HEK293T (cell line): ENCODE measurements at regions not wholly inside any gene's neighbourhood (a gene's known extent, or its start where the extent isn't known, plus 50 kb on each side); places are given as distances from the start of the nearest gene placed in this dataset.

Experiments used
- FOXK2 ChIP-seq: fragments of 450-650 bp; IDR thresholded peaks from 2 replicates; pipeline ENCODE4 v1.6.1; 2016; ENCODE audit warnings: mild to moderate bottlenecking
- NFRKB ChIP-seq: fragments of 450-650 bp; IDR thresholded peaks from 2 replicates; pipeline ENCODE4 v1.6.1; 2016; ENCODE audit warnings: mild to moderate bottlenecking, moderate library complexity
- SUZ12 ChIP-seq: fragments of 450-650 bp; IDR thresholded peaks from 2 replicates; pipeline ENCODE4 v1.6.1; 2016; ENCODE audit warnings: mild to moderate bottlenecking
- TF ChIP-seq, protein P1 (sequence below): fragments of 450-650 bp; IDR thresholded peaks from 2 replicates; pipeline ENCODE4 v1.6.1; 2016

DNA sequence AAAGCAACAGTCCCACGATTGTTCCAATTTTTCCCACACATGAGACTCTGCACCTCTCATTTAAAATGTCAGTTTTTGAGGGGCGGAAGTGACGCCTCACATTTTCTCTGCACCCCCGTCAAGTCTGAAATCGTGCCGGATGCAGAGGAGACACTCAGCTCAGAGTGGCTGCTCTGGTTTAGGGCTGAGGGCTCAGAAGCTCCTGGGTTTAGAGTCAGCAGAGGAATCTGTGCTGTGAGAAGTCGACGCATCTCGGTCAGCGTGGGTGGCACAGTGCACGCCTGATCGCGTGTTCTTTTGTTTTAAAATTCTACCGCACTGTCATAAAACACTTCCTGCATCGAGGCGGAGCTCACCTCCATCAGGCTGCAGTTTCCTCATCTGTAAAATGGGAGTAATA is 116.7 kb upstream of the ADRA2C start:
- TF ChIP-seq SUZ12 = no peak
- no peak for TF ChIP-seq FOXK2
- no peak for TF ChIP-seq NFRKB
- TF ChIP-seq, protein P1, sequence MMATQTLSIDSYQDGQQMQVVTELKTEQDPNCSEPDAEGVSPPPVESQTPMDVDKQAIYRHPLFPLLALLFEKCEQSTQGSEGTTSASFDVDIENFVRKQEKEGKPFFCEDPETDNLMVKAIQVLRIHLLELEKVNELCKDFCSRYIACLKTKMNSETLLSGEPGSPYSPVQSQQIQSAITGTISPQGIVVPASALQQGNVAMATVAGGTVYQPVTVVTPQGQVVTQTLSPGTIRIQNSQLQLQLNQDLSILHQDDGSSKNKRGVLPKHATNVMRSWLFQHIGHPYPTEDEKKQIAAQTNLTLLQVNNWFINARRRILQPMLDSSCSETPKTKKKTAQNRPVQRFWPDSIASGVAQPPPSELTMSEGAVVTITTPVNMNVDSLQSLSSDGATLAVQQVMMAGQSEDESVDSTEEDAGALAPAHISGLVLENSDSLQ = no peak
